ENCODE measurements at regions not wholly inside any gene's neighbourhood (a gene's known extent, or its start where the extent isn't known, plus 50 kb on each side); places are given as distances from the start of the nearest gene placed in this dataset.

GRCh38 chr9:11312966-11313365, 700.2 kb upstream of the PTPRD start:
- TF ChIP-seq CTCF (IDR thresholded peaks at IDR 0.05) = no peak
- no peak for TF ChIP-seq POLR2A (IDR thresholded peaks at IDR 0.05)
